Activated T-cell treated with anti-CD3 and anti-CD28 coated beads, Interleukin-2, amount 50 U/mL, for 1 hour (primary cell): ENCODE measurements at regions not wholly inside any gene's neighbourhood (a gene's known extent, or its start where the extent isn't known, plus 50 kb on each side); places are given as distances from the start of the nearest gene placed in this dataset.

Experiments
- DNase-seq: peaks from one replicate; pipeline ENCODE4 v3.0.0-alpha.2; 2020

- DNase-seq: no peak
Measured at GRCh38 chr14:98708555-98708954, 563.4 kb downstream of the BCL11B start.

- no peak for DNase-seq
Measured at GRCh38 chr14:98711453-98711852, 560.5 kb downstream of the BCL11B start.

GRCh38 chr14:98714626-98715425 is 557.2 kb downstream of the BCL11B start:
- no peak for DNase-seq

- no peak for DNase-seq
Measured at GRCh38 chr14:98716133-98716532, 555.9 kb downstream of the BCL11B start.

- DNase-seq: no peak
Measured at GRCh38 chr14:98721061-98721460, 550.9 kb downstream of the BCL11B start.

- DNase-seq: no peak
Measured at GRCh38 chr14:98724734-98725133, 547.3 kb downstream of the BCL11B start.

GRCh38 chr14:98725191-98725590 is 546.8 kb downstream of the BCL11B start:
- no peak for DNase-seq

GRCh38 chr14:98725676-98726075 is 546.3 kb downstream of the BCL11B start:
- DNase-seq: no peak

- no peak for DNase-seq
Measured at GRCh38 chr14:98726585-98727405, 545.2 kb downstream of the BCL11B start.

GRCh38 chr14:98728024-98728423 is 544.0 kb downstream of the BCL11B start:
- no peak for DNase-seq

GRCh38 chr14:98728836-98729235 is 543.2 kb downstream of the BCL11B start:
- DNase-seq: no peak

- no peak for DNase-seq
Measured at GRCh38 chr14:98731286-98731685, 540.7 kb downstream of the BCL11B start.

- DNase-seq: no peak
Measured at GRCh38 chr14:98731701-98732100, 540.3 kb downstream of the BCL11B start.

- DNase-seq: no peak
Measured at GRCh38 chr14:98733536-98733935, 538.5 kb downstream of the BCL11B start.

GRCh38 chr14:98736701-98737338 is 535.2 kb downstream of the BCL11B start:
- DNase-seq: no peak

- DNase-seq: no peak
Measured at GRCh38 chr14:98741523-98741922, 530.5 kb downstream of the BCL11B start.

GRCh38 chr14:98742001-98742400 is 530.0 kb downstream of the BCL11B start:
- no peak for DNase-seq

- DNase-seq: no peak
Measured at GRCh38 chr14:98743536-98743935, 528.5 kb downstream of the BCL11B start.

- DNase-seq: no peak
Measured at GRCh38 chr14:98748966-98749365, 523.0 kb downstream of the BCL11B start.

GRCh38 chr14:98751110-98751509 is 520.9 kb downstream of the BCL11B start:
- no peak for DNase-seq

GRCh38 chr14:98752660-98753059 is 519.3 kb downstream of the BCL11B start:
- no peak for DNase-seq

- DNase-seq: no peak
Measured at GRCh38 chr14:98754343-98755020, 517.5 kb downstream of the BCL11B start.

GRCh38 chr14:98756749-98757148 is 515.2 kb downstream of the BCL11B start:
- DNase-seq: no peak
